HFFc6 (cell line): ENCODE measurements at regions not wholly inside any gene's neighbourhood (a gene's known extent, or its start where the extent isn't known, plus 50 kb on each side); places are given as distances from the start of the nearest gene placed in this dataset.

Experiments
- DNase-seq: peaks from one replicate; pipeline ENCODE4 v3.0.0-alpha.2; 2018
- H3K27ac Mint-ChIP-seq: 2 replicates; pipeline ENCODE4 v1.8.0; 2020; ENCODE audit warnings: mild to moderate bottlenecking, mixed read lengths
- H3K27me3 Mint-ChIP-seq: 2 replicates; pipeline ENCODE4 v1.8.0; 2021; ENCODE audit warnings: mild to moderate bottlenecking, moderate library complexity, mixed read lengths; ENCODE audit not compliant: insufficient read depth
- H3K36me3 Mint-ChIP-seq: 2 replicates; pipeline ENCODE4 v1.8.0; 2021; ENCODE audit warnings: low read depth, mixed read lengths
- H3K4me1 Mint-ChIP-seq: 2 replicates; pipeline ENCODE4 v1.8.0; 2020; ENCODE audit warnings: low read depth, mixed read lengths
- H3K4me3 Mint-ChIP-seq: 2 replicates; pipeline ENCODE4 v1.8.0; 2020; ENCODE audit warnings: mild to moderate bottlenecking, moderate library complexity, mixed read lengths
- H3K9me3 Mint-ChIP-seq: 2 replicates; pipeline ENCODE4 v1.8.0; 2020; ENCODE audit warnings: mild to moderate bottlenecking, mixed read lengths
- TF ChIP-seq, protein P1 (sequence below): fragments of 200-600 bp; sonication (generic); IDR thresholded peaks from 2 replicates; pipeline ENCODE4 v1.5.0; 2021; ENCODE audit warnings: antibody characterized with exemption, mild to moderate bottlenecking

DNA sequence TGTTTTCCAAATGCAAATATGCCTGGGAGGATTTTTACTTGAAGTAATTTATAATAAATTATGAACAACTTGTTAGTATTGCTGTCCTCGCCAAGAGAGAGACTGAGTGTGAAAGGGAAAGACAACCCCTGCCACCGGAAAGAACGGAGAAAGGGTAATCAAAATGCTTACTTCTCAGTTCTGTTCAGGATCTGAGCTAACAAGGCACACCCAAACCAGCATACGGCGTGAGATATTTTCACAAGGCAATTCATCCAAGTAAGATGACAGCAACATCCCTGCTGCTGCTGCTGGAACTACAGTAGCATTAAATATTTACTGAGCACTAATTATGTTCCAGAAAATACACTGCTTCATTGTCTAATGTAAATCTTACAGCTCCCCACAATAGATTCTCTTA is 96.1 kb downstream of the KBTBD8 start:
- Mint-ChIP-seq H3K27me3 (peaks cover 2% of the 10 kb centered on the region; the same call in 1 of the 2 replicates), H3K4me3 (no peak overlapping the region), H3K4me1 (peaks cover 49% of the 10 kb centered on the region), H3K36me3 (no peaks in the 10 kb centered on the region), H3K9me3 (no peaks in the 10 kb centered on the region), H3K27ac (no peak overlapping the region)
- DNase-seq: no peak
- TF ChIP-seq, protein P1, sequence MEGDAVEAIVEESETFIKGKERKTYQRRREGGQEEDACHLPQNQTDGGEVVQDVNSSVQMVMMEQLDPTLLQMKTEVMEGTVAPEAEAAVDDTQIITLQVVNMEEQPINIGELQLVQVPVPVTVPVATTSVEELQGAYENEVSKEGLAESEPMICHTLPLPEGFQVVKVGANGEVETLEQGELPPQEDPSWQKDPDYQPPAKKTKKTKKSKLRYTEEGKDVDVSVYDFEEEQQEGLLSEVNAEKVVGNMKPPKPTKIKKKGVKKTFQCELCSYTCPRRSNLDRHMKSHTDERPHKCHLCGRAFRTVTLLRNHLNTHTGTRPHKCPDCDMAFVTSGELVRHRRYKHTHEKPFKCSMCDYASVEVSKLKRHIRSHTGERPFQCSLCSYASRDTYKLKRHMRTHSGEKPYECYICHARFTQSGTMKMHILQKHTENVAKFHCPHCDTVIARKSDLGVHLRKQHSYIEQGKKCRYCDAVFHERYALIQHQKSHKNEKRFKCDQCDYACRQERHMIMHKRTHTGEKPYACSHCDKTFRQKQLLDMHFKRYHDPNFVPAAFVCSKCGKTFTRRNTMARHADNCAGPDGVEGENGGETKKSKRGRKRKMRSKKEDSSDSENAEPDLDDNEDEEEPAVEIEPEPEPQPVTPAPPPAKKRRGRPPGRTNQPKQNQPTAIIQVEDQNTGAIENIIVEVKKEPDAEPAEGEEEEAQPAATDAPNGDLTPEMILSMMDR: no peak

DNA sequence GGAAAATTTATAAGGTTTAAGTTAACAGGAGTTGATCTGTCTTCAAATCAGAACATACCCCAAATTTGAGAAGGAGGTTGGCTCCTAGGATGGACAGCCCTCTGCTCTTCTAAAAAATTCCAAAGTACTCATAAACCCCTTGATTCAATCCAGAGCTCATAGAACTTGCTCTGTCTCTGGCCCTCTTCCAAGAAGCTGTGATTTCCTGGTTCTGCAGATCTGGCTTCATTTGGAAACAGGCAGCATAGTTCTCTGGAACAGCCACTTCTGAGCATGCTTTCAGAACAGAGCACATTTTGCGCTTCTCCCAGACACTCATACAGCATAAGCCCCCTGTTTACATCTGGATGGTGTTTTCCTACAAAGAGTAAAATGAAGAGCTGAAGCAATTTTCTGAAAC is 96.7 kb downstream of the KBTBD8 start:
- Mint-ChIP-seq H3K4me1 (peaks cover 45% of the 10 kb centered on the region), H3K36me3 (no peaks in the 10 kb centered on the region), H3K27ac (no peak overlapping the region), H3K27me3 (peaks cover 2% of the 10 kb centered on the region; the same call in 1 of the 2 replicates), H3K4me3 (no peak overlapping the region), H3K9me3 (no peaks in the 10 kb centered on the region)
- TF ChIP-seq, protein P1: no peak
- no peak for DNase-seq

DNA sequence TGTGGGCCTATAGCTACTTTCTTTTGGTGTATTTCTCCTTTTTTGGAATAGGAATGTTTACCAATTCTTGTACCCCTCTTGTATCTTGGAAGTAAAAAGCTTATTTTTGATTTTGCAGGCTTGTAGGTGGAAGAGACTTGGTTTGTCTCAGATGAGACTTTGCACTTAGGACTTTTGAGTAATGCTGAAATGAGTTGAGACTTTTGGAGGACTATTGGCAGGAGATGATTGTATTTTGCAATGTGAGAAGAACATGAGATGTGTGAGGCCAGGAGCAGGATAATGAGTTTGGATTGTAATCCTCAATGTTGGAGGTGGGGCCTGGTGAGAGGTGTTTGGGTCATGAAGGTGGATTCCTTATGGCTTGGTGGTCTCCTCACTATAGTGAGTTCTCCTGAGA is 106.3 kb downstream of the KBTBD8 start:
- no peaks in the 10 kb centered on the region for H3K9me3 Mint-ChIP-seq
- TF ChIP-seq, protein P1: no peak

DNA sequence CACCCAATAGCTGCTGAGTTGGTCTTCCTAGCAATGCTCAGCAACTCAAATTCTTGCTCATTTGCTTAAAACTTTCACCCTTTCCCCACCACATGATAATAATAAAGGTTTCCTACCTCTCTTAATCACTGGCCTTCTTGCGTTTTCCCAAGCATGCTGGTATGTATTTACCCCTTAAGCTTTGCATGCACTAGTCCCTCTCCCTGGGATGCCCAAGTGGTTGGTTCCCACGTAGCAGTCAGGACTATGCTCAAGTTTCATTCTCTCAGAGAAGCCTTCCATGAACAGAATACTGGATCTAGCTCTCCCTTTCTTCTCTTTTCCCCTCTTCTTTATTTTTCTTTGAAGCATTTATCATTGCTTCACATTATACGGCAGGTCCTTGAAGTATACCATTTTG is 108.8 kb downstream of the KBTBD8 start:
- Mint-ChIP-seq H3K4me3 (no peak overlapping the region), H3K9me3 (no peaks in the 10 kb centered on the region), H3K27me3 (peaks cover 4% of the 10 kb centered on the region), H3K27ac (no peak overlapping the region), H3K36me3 (no peaks in the 10 kb centered on the region), H3K4me1 (peaks cover 9% of the 10 kb centered on the region; the same call in 1 of the 2 replicates)
- DNase-seq: no peak
- TF ChIP-seq, protein P1: no peak

More for the DNA sequence above, 106.3 kb downstream of the KBTBD8 start:
- peaks cover 4% of the 10 kb centered on the region for H3K27me3 Mint-ChIP-seq
- H3K4me3 Mint-ChIP-seq: no peak overlapping the region
- no peak overlapping the region for H3K27ac Mint-ChIP-seq
- DNase-seq: no peak
- H3K4me1 Mint-ChIP-seq: peaks cover 1% of the 10 kb centered on the region; the same call in 1 of the 2 replicates
- no peaks in the 10 kb centered on the region for H3K36me3 Mint-ChIP-seq

DNA sequence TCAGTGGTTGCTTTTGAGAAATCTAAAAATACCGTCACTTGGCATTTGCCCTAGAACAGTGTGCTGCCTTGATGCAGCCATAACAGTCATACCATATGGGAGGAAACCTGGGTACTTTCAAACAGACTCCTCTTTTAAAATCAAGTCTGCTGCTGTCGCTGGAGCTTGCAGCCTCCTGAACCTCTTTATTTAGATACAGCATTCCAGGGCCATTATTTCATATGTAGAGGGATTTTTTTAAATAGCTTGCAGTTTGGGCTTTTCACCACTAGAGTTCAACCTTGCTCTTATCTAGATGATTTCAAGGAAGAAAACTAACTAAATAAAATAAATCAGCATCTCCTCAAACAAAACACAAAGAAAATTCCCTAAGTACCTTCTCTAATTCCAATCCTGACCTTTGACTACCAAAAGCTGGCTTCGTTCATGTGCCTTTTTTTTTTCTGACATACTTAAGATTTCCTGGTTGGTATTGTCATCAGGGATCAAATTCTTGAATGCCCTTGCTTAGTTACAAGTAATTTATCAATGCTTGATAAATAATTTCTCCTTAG is 111.6 kb downstream of the KBTBD8 start:
- TF ChIP-seq, protein P1: peak; percentile 87
- peaks cover 14% of the 10 kb centered on the region; the same call in 1 of the 2 replicates for H3K4me1 Mint-ChIP-seq
- H3K4me3 Mint-ChIP-seq: no peak overlapping the region
- H3K27me3 Mint-ChIP-seq: peaks cover 1% of the 10 kb centered on the region
- no peaks in the 10 kb centered on the region for H3K9me3 Mint-ChIP-seq
- peak; percentile 74 for DNase-seq
- no peak overlapping the region for H3K27ac Mint-ChIP-seq
- H3K36me3 Mint-ChIP-seq: no peaks in the 10 kb centered on the region
